GM21367 (cell line): ENCODE measurements at regions not wholly inside any gene's neighbourhood (a gene's known extent, or its start where the extent isn't known, plus 50 kb on each side); places are given as distances from the start of the nearest gene placed in this dataset.

Source experiments
- ATAC-seq: cut with Tn5 transposase; IDR thresholded peaks from one replicate; pipeline ENCODE4 v1.9.1; 2021; ENCODE audit not compliant: unreplicated experiment

DNA sequence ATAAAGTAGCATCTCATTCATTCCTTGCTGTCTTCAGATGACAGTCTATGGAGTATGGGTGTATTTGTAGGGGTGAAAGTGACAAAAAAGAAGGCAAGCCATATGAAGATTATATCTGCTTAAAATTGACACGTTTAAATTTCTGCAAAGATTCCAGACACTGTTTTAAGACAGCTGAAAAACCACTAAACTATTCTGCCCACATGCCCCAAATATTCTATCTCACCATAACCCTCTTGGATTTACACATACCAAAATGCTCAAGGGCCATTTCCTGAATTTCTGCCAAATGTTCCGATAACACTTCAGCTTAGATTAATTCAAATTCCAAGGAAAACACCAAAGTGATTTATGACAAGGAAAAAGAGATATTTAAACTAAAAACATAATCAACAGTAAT, 99.9 kb upstream of the IL6 start:
- no peak for ATAC-seq

DNA sequence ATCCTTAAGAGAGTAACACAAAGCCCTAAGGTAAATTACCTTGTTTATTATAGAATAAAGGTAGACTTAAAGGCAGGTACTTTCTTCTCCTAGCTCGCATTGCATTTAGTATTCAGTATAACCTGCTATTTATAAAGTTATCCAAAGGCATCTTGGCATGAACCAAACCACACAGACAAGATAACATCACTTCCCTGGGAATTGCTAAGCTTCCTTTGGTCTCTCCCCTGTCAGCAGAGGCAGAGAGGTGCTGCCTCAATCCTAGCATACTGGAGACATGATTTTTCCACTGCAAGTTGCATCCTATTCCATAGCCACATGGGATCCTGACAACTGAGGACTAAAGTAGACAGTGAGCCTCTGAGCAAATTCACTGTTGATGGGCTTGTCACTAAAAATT, 101.7 kb upstream of the IL6 start:
- no peak for ATAC-seq

DNA sequence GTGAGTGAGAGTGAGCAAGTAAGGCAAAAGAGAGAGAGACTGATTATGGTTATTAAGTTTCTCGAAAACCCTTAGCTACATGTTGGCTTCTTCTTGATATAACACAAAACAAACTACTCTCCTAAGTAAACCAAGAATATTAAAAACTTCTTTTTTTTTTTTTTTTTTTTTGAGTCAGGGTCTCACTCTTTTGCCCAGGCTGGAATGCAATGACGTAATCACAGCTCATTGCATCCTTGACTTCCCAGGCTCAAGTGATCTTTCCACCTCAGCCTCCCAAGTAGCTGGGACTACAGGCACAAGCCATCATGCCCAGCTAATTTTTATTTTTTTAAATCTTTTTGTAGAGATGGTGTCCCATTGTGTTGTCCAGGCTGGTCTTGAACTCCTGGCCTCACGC, 102.2 kb upstream of the IL6 start:
- ATAC-seq, result no peak

DNA sequence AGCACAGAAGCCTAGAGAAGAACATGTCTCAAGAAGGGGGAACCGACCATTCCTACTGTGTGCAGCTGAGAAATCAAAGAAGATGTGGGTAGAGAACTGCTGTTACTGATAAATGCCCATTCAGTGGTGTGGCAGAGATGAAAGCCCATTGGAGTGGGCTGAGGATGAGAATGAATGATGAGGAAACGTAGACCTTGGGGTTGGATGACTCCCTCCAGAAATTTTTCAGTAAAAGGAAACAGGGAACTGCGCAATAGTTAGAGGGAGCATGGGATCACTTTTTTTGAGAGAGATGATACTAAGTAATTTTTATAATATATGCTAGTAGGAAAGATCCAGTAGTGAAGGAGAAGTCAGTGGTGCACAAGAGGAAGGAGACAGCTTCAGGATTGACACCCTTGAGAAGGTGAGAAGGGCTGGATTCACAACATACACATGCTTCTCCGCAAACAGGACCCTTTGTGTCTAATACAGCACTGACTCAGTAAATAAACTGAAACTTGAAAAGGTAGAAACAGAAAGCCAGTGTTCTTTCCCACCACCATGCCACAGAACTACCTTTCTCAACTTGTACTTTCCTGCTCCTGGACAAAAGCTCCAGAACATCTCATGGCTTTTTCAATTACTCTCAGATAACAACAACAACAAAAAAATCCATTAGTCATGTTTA, 104.7 kb upstream of the IL6 start:
- no peak for ATAC-seq

DNA sequence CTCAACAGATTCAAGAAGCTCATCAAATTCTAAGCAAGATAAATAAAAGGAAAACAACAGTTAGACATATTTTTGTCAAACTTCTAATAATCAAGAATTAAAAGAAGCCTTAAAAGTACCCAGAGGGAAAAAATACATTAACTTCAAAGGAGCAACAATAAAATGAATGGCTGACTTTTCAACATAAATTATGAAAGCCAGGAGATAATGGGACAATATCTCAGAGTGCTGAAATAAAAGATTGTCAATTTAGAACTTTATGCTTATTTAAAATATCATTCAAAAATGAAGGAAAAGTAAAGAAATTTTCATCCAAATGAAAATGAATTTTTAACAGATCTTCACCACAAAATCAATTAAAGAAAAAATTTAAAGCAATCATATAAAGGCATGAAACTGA, 108.5 kb upstream of the IL6 start:
- ATAC-seq, result no peak

DNA sequence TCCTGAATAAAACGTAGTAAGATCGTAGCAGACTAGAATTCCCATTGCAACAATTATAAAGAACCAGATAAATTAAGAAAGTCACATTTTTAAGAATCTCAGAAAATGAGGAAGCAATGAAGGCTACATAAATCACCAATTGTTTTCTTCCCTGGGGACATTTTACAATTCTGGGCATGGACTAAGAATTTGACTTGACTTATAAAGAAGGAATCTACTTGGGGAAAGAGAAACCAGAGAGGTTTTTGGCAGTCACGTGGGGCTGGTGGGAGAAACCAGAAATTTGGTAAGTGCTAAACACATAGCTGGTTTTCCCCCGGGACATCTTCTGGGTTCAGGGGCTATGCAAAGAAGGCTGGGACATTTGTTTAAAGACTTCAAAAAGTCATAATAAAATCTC, 109.8 kb upstream of the IL6 start:
- no peak for ATAC-seq

DNA sequence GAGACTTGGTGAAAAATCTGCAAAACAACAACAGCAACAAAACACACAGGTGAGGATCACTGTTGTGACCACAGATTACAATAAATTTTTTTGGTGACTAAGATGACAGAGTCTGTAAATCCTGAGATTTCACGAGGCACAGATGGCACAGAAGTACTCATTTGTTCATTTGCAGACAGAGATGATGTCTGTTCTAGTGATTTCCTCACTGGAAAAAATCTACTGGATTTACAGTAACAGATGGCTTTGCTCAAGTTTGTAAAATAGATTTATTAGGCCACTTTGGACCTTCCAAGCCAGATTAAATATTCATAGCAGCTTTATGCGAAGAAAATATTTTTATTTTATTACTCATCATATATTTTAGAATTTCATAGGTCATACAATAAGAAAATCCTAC, 113.5 kb upstream of the IL6 start:
- ATAC-seq, result no peak

DNA sequence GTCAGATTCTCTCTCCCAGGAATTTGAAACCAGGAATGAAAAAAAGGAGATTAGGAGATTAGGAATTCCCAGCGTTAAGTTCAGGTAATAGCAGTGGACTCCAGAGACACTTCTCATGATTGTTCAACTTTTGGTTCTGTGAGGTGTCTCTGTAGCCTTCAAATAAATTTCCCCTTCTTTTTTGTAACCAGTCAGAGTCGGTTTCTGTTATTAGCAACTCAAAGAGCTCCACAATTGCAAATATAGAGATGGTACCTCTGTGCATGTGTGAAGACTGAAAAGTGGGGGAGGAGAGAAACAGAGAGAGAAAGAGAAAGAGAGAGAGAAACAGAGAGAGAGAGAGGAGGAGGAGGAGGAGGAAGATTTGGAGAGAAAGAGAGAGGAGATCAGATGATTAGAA, 112.8 kb upstream of the STEAP1B start:
- ATAC-seq, result no peak

DNA sequence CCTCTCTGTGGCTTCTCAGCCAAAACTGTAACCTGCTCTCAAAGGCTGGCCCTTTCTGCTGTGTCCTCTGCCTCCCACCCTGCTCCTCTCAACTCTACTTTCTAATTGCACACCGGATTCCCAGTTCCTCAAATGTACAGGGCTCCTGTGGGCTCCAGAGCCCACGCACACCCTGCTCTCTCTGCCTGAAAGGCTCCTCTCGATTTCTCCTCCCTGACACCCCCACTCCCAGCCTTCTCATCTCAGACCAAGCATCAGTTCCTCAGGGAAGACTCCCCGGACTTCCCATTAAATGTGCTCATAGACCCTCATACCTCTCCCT, 111.7 kb upstream of the STEAP1B start:
- ATAC-seq, result no peak

DNA sequence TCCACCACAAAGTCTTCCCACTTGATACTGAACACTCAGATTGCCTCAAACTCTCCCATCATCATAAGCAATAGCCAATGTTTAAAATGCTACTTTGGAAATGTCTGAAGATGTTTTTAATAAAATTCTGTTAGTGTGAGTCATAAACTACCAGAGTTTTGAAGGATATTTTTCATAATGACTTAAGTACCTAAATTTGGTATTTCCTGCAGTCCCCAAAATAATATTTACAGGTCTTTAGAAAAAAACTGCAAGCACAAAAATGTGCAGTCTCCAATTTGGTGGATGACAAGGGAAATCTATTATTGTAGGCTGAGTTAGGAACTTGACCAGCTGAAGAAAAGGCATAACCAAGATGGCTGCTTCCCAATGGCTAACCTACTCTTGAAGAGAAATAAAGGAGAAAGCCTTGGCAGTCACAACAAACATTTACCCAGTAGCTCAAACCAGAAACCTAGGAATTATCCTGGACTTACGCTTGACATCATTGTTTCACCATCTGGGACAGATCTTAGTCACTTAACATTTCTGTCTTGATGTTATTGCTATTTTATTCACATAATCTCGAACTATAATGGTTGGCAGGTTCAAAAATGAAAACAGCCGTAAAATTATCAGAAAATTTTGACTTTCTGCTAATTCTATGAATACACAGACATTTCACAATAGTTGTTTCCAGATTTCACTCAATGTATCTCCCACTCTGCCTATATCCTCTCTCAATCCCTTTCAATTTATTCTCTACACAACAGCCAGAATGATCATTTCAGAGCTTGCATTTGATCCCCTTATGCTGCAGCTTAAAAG, 111.2 kb upstream of the STEAP1B start:
- ATAC-seq, result no peak

DNA sequence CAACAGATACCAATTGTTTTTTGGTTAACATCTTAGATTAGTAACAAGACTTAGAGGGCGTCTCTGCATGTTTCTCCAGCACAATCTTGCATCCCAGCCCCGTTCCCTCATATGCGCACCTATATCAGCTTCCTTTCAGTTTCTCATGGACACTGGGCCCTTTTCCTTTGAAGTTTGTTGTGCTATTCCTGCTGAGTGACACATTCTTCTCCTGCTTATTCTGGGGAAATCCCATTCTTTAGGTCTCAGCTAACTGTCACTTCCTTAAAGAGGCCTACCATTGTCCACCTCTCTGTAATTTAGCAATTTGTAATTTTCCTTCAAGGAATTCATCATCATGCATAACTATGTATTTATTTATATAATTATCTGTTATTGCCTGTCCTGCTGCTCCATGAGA, 110.3 kb upstream of the STEAP1B start:
- no peak for ATAC-seq

DNA sequence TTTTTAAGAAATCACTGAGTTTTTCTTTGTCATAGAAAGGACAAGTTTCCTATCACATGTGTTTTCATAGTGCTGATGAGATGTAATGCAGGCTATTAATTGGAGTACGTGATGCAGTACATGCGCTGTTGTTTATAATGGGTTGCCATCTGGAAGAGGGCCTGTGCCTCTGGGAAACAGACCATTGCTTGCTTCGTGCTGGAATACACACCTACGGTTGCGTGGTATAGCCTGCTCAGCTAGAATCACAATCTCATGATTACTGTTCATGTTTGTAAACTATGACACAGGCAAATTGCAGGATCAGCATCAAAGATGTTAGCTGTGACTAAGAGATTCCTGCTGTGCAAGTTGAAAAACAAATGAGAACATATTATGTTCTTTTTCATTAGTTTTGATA, 107.2 kb upstream of the STEAP1B start:
- no peak for ATAC-seq

DNA sequence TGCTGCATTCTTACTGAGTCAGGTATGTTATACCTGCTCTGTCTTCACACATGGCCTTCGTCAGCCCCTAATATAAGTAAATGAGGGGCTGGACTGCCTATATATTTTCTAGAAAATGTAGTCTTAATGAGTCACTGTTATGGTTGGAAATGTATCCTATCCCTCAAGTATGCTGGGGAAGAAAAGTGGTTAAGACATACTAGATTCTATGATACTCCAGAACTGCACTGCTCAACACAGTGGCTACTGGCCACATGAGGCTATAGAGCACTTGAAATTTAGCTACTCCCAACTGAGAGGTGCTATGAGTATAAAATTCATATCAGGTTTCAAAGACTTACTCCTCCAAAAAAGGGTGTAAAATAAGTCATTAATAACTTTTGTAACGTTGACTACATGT, 104.3 kb upstream of the STEAP1B start:
- no peak for ATAC-seq

DNA sequence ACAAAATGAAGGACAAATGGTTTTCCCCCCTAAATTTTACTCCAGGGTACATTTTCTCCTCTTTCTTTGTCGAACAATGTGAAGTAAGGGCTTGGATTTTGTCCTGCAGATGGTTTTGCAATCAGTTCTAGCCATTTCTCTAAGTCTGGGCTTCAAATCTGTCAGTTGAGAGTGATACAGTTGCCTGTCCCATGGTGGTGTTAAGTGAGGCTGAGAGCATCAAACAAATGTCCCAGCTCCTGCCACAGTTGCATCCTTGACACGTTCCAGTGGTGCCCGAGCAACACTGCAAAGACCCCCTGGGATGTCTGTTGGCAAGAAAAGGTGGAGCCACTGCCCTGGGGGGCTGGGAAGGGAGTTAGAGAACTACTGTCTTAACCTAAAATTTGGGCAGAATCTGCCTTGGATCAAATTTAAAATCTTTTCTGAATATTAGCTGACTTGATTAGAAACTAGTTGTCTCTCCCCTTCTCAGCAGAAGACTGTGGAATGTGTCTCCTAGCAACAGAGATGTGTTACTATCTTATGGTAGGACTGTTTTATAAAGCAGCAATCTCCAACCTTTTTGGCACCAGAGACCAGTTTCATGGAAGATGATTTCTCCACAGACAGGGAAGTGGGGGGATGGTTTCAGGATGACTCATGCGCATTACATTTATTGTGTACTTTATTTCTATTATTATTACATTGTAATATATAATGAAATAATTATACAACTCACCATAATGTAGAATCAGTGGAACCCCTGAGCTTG, 102.0 kb upstream of the STEAP1B start:
- no peak for ATAC-seq

DNA sequence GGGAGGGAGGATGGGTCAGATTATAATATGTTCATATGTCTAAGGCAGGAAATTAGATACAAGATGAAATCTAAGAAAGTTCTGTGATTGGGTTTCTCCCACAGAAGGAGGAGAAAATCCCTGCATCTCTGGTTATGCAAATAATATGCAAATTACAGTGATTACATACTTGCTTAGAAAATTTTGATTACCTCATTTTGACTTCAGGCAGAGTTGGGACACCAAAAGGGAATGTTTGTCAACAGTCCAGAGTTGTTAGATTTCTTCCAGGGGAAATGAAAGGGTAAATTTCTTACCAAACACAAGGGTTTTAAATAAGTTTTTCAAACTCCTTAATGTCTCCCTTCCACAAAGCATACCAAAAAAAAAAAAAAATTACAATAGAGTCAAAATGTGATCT, 101.4 kb upstream of the STEAP1B start:
- no peak for ATAC-seq

DNA sequence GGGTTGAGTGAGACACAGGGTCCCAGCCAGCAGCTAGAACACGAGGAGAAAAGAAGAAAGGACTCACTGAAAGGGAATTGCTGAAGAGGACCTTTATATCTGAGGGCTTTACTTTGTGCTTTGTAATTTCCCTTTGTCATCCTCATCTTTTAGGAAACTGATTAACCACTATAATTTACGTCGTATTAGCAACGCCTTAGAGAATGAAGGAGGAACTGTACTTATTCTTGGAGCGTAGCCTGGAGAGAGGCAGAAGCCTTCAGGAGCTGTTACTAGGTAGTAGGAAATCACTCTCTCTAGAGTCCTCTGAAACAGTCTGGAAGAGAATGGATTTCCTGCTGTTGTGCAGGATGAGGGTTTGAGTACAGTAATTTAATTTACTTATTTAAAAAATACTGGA, 101.0 kb upstream of the STEAP1B start:
- ATAC-seq, result no peak

DNA sequence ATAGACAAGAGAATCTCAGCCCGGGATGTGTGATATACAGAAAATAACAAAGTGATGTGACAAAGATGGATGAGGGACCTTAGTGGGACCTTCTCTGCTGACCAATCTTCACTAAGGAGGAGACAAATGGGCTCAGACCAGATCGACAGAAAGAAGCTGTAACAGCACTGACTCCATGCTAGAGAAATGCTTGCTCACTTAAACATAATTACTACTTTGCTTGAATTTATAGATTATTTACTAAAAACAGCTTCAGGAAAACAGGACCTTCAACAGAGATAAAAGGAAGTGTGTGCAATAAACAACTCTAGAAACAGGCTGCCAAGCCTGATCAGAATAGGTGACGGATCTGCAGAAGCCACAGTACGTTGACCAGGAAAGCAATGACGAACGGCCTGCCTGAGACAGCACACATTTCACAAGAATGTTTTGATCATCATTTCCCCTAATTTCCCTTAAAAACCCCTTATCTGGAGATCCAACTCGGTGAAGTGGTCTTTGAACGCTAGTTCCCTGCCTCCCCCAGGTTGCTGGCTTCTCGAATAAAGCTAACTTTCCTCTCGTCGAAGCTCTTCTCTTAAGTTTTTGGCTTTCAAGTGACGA, 98.4 kb upstream of the STEAP1B start:
- ATAC-seq, result no peak

DNA sequence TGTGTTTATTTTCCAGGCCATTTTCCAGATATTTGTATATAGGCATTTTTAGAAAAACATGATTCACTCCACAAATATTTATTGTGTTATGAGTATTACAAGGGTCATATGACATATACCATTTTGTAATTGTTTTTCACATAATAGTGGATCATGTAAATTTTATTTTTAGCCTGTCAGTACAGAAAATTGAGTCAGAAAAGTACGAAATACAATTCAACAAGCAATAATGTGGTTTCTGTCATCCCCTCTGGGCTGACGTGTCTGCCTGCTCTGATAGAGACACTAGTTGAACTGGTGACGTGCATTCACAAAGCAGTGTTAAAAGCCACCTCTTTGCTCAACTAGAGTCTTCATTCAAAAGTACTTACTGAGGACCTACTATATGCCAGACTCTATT, 97.9 kb upstream of the STEAP1B start:
- ATAC-seq, result no peak

DNA sequence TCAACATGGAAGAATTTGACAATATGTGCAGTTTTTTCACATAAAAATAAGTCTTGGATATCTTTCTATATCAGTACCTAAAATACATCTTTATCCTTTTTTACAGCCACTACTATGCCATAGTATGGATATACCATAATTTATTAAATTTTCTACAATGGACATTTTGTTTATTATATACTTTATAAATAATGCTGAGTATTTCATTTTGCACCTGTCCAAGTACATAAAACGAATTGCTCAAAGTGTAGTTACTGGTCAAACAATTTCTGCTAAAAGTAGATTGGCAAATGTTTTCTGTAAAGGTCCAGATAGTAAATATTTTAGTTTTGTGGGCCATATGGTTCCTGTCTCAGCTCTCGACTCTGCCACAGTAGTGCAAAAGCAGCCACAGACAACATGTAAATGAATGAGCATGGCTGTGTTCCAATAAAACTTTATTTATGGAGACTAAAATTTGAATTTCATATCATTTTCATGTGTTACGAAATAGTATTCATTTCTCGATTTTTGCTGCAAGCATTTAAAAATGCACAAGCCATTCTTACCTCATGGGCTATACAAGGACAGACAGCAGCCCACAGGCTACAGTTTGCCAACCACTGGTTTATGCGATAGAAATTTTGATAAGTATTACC, 96.9 kb upstream of the STEAP1B start:
- no peak for ATAC-seq

DNA sequence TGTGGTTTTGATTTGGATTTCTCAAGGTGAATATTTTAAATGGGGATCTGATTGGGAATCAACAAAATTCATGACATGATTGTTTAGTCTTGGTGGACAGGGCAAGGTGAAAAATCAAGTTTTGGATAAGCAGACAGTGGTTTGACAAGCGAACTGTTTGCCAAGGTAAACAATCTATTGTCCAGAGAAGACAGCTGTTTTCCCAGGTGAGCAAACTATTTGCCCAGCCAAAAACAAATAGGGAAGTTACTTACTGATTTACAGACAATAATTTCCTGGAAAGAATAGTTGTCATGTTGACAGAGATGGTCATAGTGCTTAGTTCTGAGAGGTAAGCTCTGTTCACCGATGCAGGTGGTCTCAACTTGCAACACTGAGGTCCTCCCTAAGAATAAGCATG, 94.0 kb upstream of the STEAP1B start:
- no peak for ATAC-seq

DNA sequence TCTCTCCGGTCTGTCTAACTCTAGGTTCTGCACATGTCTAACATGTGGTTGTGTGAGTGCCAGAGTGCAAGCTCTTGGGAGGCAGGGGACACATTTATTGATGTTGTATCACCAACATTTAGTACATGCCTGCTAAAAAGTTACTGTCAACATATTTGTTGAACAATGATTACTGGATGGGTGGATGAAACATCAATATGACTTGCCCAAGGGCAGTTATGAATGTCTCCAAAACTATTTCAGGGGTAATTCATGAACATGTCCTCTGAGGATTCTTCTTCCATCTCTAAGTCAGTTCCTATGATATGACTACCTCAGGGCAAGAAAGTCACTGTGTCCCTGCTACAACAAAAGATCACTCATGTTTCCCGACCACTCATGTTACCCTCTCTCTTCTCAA, 91.3 kb upstream of the STEAP1B start:
- ATAC-seq, result no peak
